WERI-Rb-1 (cell line): ENCODE measurements at regions not wholly inside any gene's neighbourhood (a gene's known extent, or its start where the extent isn't known, plus 50 kb on each side); places are given as distances from the start of the nearest gene placed in this dataset.

Experiments
- DNase-seq: peaks from one replicate; pipeline ENCODE4 v3.0.0-alpha.2; 2020
- H3K27ac ChIP-seq: fragments of 250-450 bp; sonication (Bioruptor Pico); 2 replicates; pipeline ENCODE4 v1.5.1; 2020; ENCODE audit warnings: mild to moderate bottlenecking, moderate library complexity
- H3K27me3 ChIP-seq: fragments of 250-450 bp; sonication (Bioruptor Pico); 2 replicates; pipeline ENCODE4 v1.5.1; 2021; ENCODE audit warnings: mild to moderate bottlenecking, low read depth, moderate library complexity; ENCODE audit not compliant: insufficient read depth, severe bottlenecking
- H3K36me3 ChIP-seq: fragments of 250-450 bp; sonication (Bioruptor Pico); 2 replicates; pipeline ENCODE4 v1.5.1; 2020; ENCODE audit warnings: mild to moderate bottlenecking, moderate library complexity
- H3K4me3 ChIP-seq: 2 replicates; pipeline ENCODE4 v1.5.1; 2011; ENCODE audit warnings: low read depth, mild to moderate bottlenecking, control low read depth, low read length
- H3K9me3 ChIP-seq: fragments of 250-450 bp; sonication (Bioruptor Pico); 2 replicates; pipeline ENCODE4 v1.5.1; 2021; ENCODE audit warnings: mild to moderate bottlenecking, moderate library complexity; ENCODE audit not compliant: severe bottlenecking
- CTCF ChIP-seq: IDR thresholded peaks from 2 replicates; pipeline ENCODE4 v1.5.1; 2011; ENCODE audit warnings: low read depth, mild to moderate bottlenecking, control low read depth, inconsistent platforms, low read length

- no peaks in the 10 kb centered on the region for H3K27me3 ChIP-seq
- no peak for TF ChIP-seq CTCF
- DNase-seq: no peak
- no peaks in the 10 kb centered on the region for H3K9me3 ChIP-seq
- H3K4me3 ChIP-seq: no peak overlapping the region
- H3K27ac ChIP-seq: no peak overlapping the region
- H3K36me3 ChIP-seq: no peaks in the 10 kb centered on the region
These were observed 110.3 kb downstream of the DKK1 start for GRCh38 chr10:52424341-52424740.

GRCh38 chr10:52434734-52435133 is 120.7 kb downstream of the DKK1 start:
- TF ChIP-seq CTCF: no peak
- H3K9me3 ChIP-seq: no peaks in the 10 kb centered on the region
- H3K36me3 ChIP-seq: no peaks in the 10 kb centered on the region
- H3K4me3 ChIP-seq: no peak overlapping the region
- no peak for DNase-seq
- H3K27me3 ChIP-seq: no peaks in the 10 kb centered on the region
- no peak overlapping the region for H3K27ac ChIP-seq

DNA sequence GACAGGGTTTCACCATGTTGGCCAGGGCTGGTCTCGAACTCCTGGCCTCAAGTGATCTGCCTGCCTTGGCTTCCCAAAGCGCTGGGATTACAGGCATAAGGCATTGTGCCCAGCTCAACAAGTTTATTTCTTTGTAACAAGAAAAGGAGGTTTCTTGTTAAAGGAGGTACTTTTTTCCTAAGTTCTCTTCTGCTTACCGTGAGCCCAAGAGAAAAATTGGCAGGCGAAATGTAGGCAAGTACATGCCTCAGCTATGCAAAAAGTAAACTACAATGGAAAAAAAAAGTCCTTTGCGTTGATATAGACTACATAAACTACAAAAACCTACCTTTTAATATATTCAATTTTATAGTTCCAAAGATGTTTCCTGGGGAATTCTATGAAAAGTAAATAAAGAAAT is 122.6 kb downstream of the DKK1 start:
- Histone ChIP-seq H3K9me3 (no peaks in the 10 kb centered on the region), H3K36me3 (no peaks in the 10 kb centered on the region), H3K4me3 (no peak overlapping the region), H3K27ac (no peak overlapping the region), H3K27me3 (no peaks in the 10 kb centered on the region)
- DNase-seq: no peak
- no peak for TF ChIP-seq CTCF

GRCh38 chr10:52437205-52437646 is 123.1 kb downstream of the DKK1 start:
- Histone ChIP-seq H3K36me3 (no peaks in the 10 kb centered on the region), H3K4me3 (no peak overlapping the region), H3K9me3 (no peaks in the 10 kb centered on the region), H3K27ac (no peak overlapping the region), H3K27me3 (no peaks in the 10 kb centered on the region)
- TF ChIP-seq CTCF: no peak
- DNase-seq: no peak

GRCh38 chr10:52438119-52438518 is 124.0 kb downstream of the DKK1 start:
- Histone ChIP-seq H3K36me3 (no peaks in the 10 kb centered on the region), H3K9me3 (no peaks in the 10 kb centered on the region), H3K27me3 (no peaks in the 10 kb centered on the region), H3K27ac (no peak overlapping the region), H3K4me3 (no peak overlapping the region)
- no peak for TF ChIP-seq CTCF
- no peak for DNase-seq

DNA sequence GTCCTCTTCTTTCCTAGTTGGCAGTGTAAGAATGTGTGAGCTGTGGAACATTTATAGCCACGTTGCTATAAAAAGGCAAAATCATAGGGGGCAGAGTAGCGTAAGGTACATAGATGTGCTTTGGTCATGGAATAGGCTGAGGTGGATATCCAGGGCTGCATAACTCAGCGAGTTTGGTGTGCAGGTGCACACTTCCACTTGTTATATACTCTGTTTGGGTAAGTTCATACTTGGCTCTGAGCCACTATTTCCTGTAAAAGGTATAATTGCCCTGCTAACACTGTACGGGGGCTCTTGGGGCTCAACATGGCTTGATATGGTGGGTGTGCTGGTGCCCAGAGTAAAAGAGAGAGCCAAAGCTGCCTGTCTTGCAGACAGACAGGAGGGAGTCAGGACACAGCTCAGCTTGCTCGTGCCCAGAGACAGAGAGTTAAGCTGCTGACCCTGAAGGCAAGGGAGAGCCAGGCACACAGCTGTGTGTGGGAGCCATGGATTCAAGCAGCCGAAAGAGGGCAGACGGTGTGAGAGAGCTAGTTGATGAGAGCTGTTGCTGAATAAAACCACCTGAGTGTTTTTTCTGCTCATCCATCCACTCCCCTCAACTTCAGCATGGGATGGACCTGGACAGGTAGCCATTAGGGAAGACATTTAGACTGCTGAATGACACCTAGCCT is 126.7 kb downstream of the DKK1 start:
- no peak for DNase-seq
- H3K9me3 ChIP-seq: no peaks in the 10 kb centered on the region
- no peaks in the 10 kb centered on the region for H3K27me3 ChIP-seq
- H3K36me3 ChIP-seq: no peaks in the 10 kb centered on the region
- H3K4me3 ChIP-seq: no peak overlapping the region
- H3K27ac ChIP-seq: no peak overlapping the region
- no peak for TF ChIP-seq CTCF
